HEK293 (cell line): ENCODE measurements at regions not wholly inside any gene's neighbourhood (a gene's known extent, or its start where the extent isn't known, plus 50 kb on each side); places are given as distances from the start of the nearest gene placed in this dataset.
A peak's percentile ranks its signal among the peaks of the same experiment; 100 is the strongest.

Experiments
- EGR2 ChIP-seq: fragments of 450-650 bp; formaldehyde crosslinking; IDR thresholded peaks from 2 replicates; pipeline ENCODE4 v1.5.1; 2016; ENCODE audit warnings: low read depth, missing biosample characterization, missing genetic modification characterization
- KLF8 ChIP-seq: fragments of 450-650 bp; formaldehyde crosslinking; IDR thresholded peaks from 2 replicates; pipeline ENCODE4 v1.5.1; 2016; ENCODE audit warnings: missing biosample characterization, missing genetic modification characterization
- MEIS1 ChIP-seq: sonication (generic); formaldehyde crosslinking; IDR thresholded peaks from 2 replicates; pipeline ENCODE4 v1.8.1; 2022; ENCODE audit warnings: missing genetic modification reagents, mild to moderate bottlenecking, borderline replicate concordance
- OSR2 ChIP-seq: fragments of 450-650 bp; formaldehyde crosslinking; IDR thresholded peaks from 2 replicates; pipeline ENCODE4 v1.5.1; 2016; ENCODE audit warnings: missing biosample characterization, missing genetic modification characterization
- REPIN1 ChIP-seq: fragments of 450-650 bp; formaldehyde crosslinking; IDR thresholded peaks from 2 replicates; pipeline ENCODE4 v1.5.1; 2017; ENCODE audit warnings: missing biosample characterization, missing genetic modification characterization, low read depth
- SETDB1 ChIP-seq: IDR thresholded peaks from one replicate; pipeline ENCODE4 v1.6.1; 2017; ENCODE audit warnings: mild to moderate bottlenecking, low read length, moderate library complexity, mixed read lengths; ENCODE audit not compliant: insufficient read length
- YY2 ChIP-seq: fragments of 450-650 bp; formaldehyde crosslinking; IDR thresholded peaks from 2 replicates; pipeline ENCODE4 v1.5.1; 2016; ENCODE audit warnings: missing biosample characterization, missing genetic modification characterization
- ZBTB49 ChIP-seq: fragments of 450-650 bp; formaldehyde crosslinking; IDR thresholded peaks from 2 replicates; pipeline ENCODE4 v1.5.1; 2016; ENCODE audit warnings: missing biosample characterization, missing genetic modification characterization, low read depth
- ZBTB7A ChIP-seq: fragments of 450-650 bp; formaldehyde crosslinking; IDR thresholded peaks from 2 replicates; pipeline ENCODE4 v1.5.1; 2016; ENCODE audit warnings: low read depth, missing biosample characterization, missing genetic modification characterization
- ZNF10 ChIP-seq: fragments of 450-650 bp; formaldehyde crosslinking; IDR thresholded peaks from 2 replicates; pipeline ENCODE4 v1.5.1; 2017; ENCODE audit warnings: missing biosample characterization, missing genetic modification characterization
- ZNF148 ChIP-seq: fragments of 450-650 bp; formaldehyde crosslinking; IDR thresholded peaks from 2 replicates; pipeline ENCODE4 v1.5.0; 2017; ENCODE audit warnings: missing biosample characterization, missing genetic modification characterization, borderline replicate concordance
- ZNF214 ChIP-seq: fragments of 450-650 bp; formaldehyde crosslinking; IDR thresholded peaks from 2 replicates; pipeline ENCODE4 v1.5.1; 2017; ENCODE audit warnings: missing biosample characterization, mild to moderate bottlenecking, missing genetic modification characterization, borderline replicate concordance
- ZNF24 ChIP-seq: fragments of 450-650 bp; formaldehyde crosslinking; IDR thresholded peaks from 2 replicates; pipeline ENCODE4 v1.5.1; 2016; ENCODE audit warnings: missing biosample characterization, missing genetic modification characterization
- ZNF274 ChIP-seq, 2 experiments: fragments of 200-500 bp in 1 of 2; fragments of 450-650 bp in 1 of 2; sonication (Bioruptor generic) in 1 of 2; formaldehyde crosslinking in 1 of 2; IDR thresholded peaks; 2 replicates each; pipeline versions ENCODE4 v1.5.1 to v1.6.1; 2014 to 2016; ENCODE audit warnings: borderline replicate concordance in 1 of 2, inconsistent platforms in 1 of 2, low read length in 1 of 2, missing biosample characterization in 1 of 2, missing genetic modification characterization in 1 of 2
- ZNF354C ChIP-seq: fragments of 450-650 bp; formaldehyde crosslinking; IDR thresholded peaks from 2 replicates; pipeline ENCODE4 v1.5.1; 2016; ENCODE audit warnings: missing biosample characterization, missing genetic modification characterization, low read depth, borderline replicate concordance
- ZNF623 ChIP-seq: fragments of 450-650 bp; formaldehyde crosslinking; IDR thresholded peaks from 2 replicates; pipeline ENCODE4 v1.5.1; 2016; ENCODE audit warnings: missing biosample characterization, missing genetic modification characterization
- ZNF670 ChIP-seq: fragments of 450-650 bp; formaldehyde crosslinking; IDR thresholded peaks from 2 replicates; pipeline ENCODE4 v1.5.1; 2016; ENCODE audit warnings: missing biosample characterization, missing genetic modification characterization, low read depth
- ZNF776 ChIP-seq: fragments of 450-650 bp; formaldehyde crosslinking; IDR thresholded peaks from 2 replicates; pipeline ENCODE4 v1.5.0; 2017; ENCODE audit warnings: missing biosample characterization, missing genetic modification characterization, borderline replicate concordance
- ZNF785 ChIP-seq: fragments of 450-650 bp; formaldehyde crosslinking; IDR thresholded peaks from 2 replicates; pipeline ENCODE4 v1.5.1; 2016; ENCODE audit warnings: missing biosample characterization, missing genetic modification characterization
- ZNF837 ChIP-seq: fragments of 450-650 bp; formaldehyde crosslinking; IDR thresholded peaks from 2 replicates; pipeline ENCODE4 v1.5.1; 2016; ENCODE audit warnings: missing biosample characterization, missing genetic modification characterization
- ZNF843 ChIP-seq: fragments of 450-650 bp; formaldehyde crosslinking; IDR thresholded peaks from 2 replicates; pipeline ENCODE4 v1.5.1; 2016; ENCODE audit warnings: missing biosample characterization, missing genetic modification characterization
- ZSCAN16 ChIP-seq: fragments of 450-650 bp; formaldehyde crosslinking; IDR thresholded peaks from 2 replicates; pipeline ENCODE4 v1.5.1; 2016; ENCODE audit warnings: missing biosample characterization, missing genetic modification characterization
- ZXDB ChIP-seq: fragments of 450-650 bp; formaldehyde crosslinking; IDR thresholded peaks from 2 replicates; pipeline ENCODE4 v1.5.1; 2016; ENCODE audit warnings: missing biosample characterization, missing genetic modification characterization
- TF ChIP-seq, protein P1 (sequence below): fragments of 450-650 bp; formaldehyde crosslinking; IDR thresholded peaks from 2 replicates; pipeline ENCODE4 v1.5.1; 2016; ENCODE audit warnings: missing biosample characterization, missing genetic modification characterization, borderline replicate concordance
- TF ChIP-seq, protein P2 (sequence below): fragments of 450-650 bp; formaldehyde crosslinking; IDR thresholded peaks from 2 replicates; pipeline ENCODE4 v1.5.1; 2016; ENCODE audit warnings: missing biosample characterization, missing genetic modification characterization, borderline replicate concordance
- TF ChIP-seq, protein P3 (sequence below): fragments of 450-650 bp; formaldehyde crosslinking; optimal IDR thresholded peaks from 2 replicates; pipeline ENCODE3; 2016; ENCODE audit warnings: missing biosample characterization, mild to moderate bottlenecking, missing genetic modification characterization

DNA sequence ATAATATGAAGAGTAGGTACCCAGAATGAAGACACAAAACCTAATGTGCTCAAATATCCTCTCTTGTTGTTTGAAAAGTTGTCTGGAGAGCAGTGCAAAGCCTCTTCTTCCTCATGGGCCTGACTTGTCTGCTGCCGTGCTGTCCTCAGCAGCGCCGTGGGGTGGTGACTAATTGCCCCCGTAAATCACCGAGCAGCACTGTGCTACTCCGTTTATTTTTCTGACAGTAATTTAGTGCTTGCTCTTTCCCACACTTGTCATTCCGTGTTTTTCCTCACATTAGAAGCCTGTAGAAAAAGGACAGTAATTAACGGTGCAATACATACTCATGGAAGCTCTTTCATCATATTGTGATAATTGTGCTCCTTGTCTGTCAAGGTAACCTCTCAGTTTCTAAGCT is 114.8 kb upstream of the BARHL2 start (continued):
- no peak for TF ChIP-seq YY2 (tag by site-specific recombination)
- TF ChIP-seq ZNF214 (tag by site-specific recombination): no peak
- no peak for TF ChIP-seq ZNF148
- TF ChIP-seq, protein P1, sequence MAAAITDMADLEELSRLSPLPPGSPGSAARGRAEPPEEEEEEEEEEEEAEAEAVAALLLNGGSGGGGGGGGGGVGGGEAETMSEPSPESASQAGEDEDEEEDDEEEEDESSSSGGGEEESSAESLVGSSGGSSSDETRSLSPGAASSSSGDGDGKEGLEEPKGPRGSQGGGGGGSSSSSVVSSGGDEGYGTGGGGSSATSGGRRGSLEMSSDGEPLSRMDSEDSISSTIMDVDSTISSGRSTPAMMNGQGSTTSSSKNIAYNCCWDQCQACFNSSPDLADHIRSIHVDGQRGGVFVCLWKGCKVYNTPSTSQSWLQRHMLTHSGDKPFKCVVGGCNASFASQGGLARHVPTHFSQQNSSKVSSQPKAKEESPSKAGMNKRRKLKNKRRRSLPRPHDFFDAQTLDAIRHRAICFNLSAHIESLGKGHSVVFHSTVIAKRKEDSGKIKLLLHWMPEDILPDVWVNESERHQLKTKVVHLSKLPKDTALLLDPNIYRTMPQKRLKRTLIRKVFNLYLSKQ (tag by site-specific recombination): no peak
- no peak for TF ChIP-seq EGR2 (tag by site-specific recombination)
- no peak for TF ChIP-seq SETDB1
- TF ChIP-seq ZNF24: no peak
- no peak for TF ChIP-seq ZNF785 (tag by site-specific recombination)
- TF ChIP-seq REPIN1 (tag by site-specific recombination): no peak
- no peak for TF ChIP-seq ZXDB
- TF ChIP-seq KLF8 (tag by site-specific recombination): no peak
- TF ChIP-seq MEIS1 (CRISPR knock-in tag): no peak
- TF ChIP-seq ZNF843 (tag by site-specific recombination): peak; percentile 60; the same call in 1 of the 2 replicates
- TF ChIP-seq, protein P2, sequence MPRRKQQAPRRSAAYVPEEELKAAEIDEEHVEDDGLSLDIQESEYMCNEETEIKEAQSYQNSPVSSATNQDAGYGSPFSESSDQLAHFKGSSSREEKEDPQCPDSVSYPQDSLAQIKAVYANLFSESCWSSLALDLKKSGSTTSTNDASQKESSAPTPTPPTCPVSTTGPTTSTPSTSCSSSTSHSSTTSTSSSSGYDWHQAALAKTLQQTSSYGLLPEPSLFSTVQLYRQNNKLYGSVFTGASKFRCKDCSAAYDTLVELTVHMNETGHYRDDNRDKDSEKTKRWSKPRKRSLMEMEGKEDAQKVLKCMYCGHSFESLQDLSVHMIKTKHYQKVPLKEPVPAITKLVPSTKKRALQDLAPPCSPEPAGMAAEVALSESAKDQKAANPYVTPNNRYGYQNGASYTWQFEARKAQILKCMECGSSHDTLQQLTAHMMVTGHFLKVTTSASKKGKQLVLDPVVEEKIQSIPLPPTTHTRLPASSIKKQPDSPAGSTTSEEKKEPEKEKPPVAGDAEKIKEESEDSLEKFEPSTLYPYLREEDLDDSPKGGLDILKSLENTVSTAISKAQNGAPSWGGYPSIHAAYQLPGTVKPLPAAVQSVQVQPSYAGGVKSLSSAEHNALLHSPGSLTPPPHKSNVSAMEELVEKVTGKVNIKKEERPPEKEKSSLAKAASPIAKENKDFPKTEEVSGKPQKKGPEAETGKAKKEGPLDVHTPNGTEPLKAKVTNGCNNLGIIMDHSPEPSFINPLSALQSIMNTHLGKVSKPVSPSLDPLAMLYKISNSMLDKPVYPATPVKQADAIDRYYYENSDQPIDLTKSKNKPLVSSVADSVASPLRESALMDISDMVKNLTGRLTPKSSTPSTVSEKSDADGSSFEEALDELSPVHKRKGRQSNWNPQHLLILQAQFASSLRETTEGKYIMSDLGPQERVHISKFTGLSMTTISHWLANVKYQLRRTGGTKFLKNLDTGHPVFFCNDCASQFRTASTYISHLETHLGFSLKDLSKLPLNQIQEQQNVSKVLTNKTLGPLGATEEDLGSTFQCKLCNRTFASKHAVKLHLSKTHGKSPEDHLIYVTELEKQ (tag by site-specific recombination): peak; percentile 86
- no peak for TF ChIP-seq ZNF354C (tag by site-specific recombination)
- no peak for TF ChIP-seq ZSCAN16 (tag by site-specific recombination)
- TF ChIP-seq ZNF837: no peak
- TF ChIP-seq ZNF670 (tag by site-specific recombination): no peak
- TF ChIP-seq, protein P3, sequence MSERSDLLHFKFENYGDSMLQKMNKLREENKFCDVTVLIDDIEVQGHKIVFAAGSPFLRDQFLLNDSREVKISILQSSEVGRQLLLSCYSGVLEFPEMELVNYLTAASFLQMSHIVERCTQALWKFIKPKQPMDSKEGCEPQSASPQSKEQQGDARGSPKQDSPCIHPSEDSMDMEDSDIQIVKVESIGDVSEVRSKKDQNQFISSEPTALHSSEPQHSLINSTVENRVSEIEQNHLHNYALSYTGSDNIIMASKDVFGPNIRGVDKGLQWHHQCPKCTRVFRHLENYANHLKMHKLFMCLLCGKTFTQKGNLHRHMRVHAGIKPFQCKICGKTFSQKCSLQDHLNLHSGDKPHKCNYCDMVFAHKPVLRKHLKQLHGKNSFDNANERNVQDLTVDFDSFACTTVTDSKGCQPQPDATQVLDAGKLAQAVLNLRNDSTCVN (tag by site-specific recombination): no peak
- no peak for TF ChIP-seq ZNF274 (IDR thresholded peaks at IDR 0.05; ENCODE audit: low read length)
- TF ChIP-seq ZNF274 (tag by site-specific recombination; IDR thresholded peaks at IDR 0.05; ENCODE audit: borderline replicate concordance): no peak
- peak; percentile 94 for TF ChIP-seq OSR2 (tag by site-specific recombination)
- TF ChIP-seq ZNF10: no peak
- TF ChIP-seq ZNF776: no peak
- TF ChIP-seq ZBTB7A: no peak
- TF ChIP-seq ZNF623 (tag by site-specific recombination): no peak
- no peak for TF ChIP-seq ZBTB49
